WERI-Rb-1 (cell line): ENCODE measurements at regions not wholly inside any gene's neighbourhood (a gene's known extent, or its start where the extent isn't known, plus 50 kb on each side); places are given as distances from the start of the nearest gene placed in this dataset.

ENCODE experiments used
- DNase-seq: peaks from one replicate; pipeline ENCODE4 v3.0.0-alpha.2; 2020
- H3K27ac ChIP-seq: fragments of 250-450 bp; sonication (Bioruptor Pico); 2 replicates; pipeline ENCODE4 v1.5.1; 2020; ENCODE audit warnings: mild to moderate bottlenecking, moderate library complexity
- H3K27me3 ChIP-seq: fragments of 250-450 bp; sonication (Bioruptor Pico); 2 replicates; pipeline ENCODE4 v1.5.1; 2021; ENCODE audit warnings: mild to moderate bottlenecking, low read depth, moderate library complexity; ENCODE audit not compliant: insufficient read depth, severe bottlenecking
- H3K36me3 ChIP-seq: fragments of 250-450 bp; sonication (Bioruptor Pico); 2 replicates; pipeline ENCODE4 v1.5.1; 2020; ENCODE audit warnings: mild to moderate bottlenecking, moderate library complexity
- H3K4me3 ChIP-seq: 2 replicates; pipeline ENCODE4 v1.5.1; 2011; ENCODE audit warnings: low read depth, mild to moderate bottlenecking, control low read depth, low read length
- H3K9me3 ChIP-seq: fragments of 250-450 bp; sonication (Bioruptor Pico); 2 replicates; pipeline ENCODE4 v1.5.1; 2021; ENCODE audit warnings: mild to moderate bottlenecking, moderate library complexity; ENCODE audit not compliant: severe bottlenecking
- CTCF ChIP-seq: IDR thresholded peaks from 2 replicates; pipeline ENCODE4 v1.5.1; 2011; ENCODE audit warnings: low read depth, mild to moderate bottlenecking, control low read depth, inconsistent platforms, low read length

GRCh38 chr15:85935182-85935581, 140.5 kb upstream of the KLHL25 start:
- Histone ChIP-seq H3K36me3 (no peaks in the 10 kb centered on the region), H3K27me3 (no peaks in the 10 kb centered on the region), H3K27ac (no peak overlapping the region), H3K9me3 (no peaks in the 10 kb centered on the region), H3K4me3 (no peak overlapping the region)
- TF ChIP-seq CTCF = no peak
- DNase-seq = no peak

GRCh38 chr15:85937661-85938060, 142.0 kb upstream of the AGBL1 start:
- Histone ChIP-seq H3K27me3 (no peaks in the 10 kb centered on the region), H3K4me3 (no peak overlapping the region), H3K36me3 (no peaks in the 10 kb centered on the region), H3K27ac (no peak overlapping the region), H3K9me3 (no peaks in the 10 kb centered on the region)
- TF ChIP-seq CTCF = no peak
- DNase-seq = no peak

- Histone ChIP-seq H3K36me3 (no peaks in the 10 kb centered on the region), H3K27ac (no peak overlapping the region), H3K4me3 (no peak overlapping the region), H3K9me3 (no peaks in the 10 kb centered on the region), H3K27me3 (no peaks in the 10 kb centered on the region)
- no peak for TF ChIP-seq CTCF
- DNase-seq = no peak
These were observed 138.3 kb upstream of the AGBL1 start for GRCh38 chr15:85941186-85941855.

- Histone ChIP-seq H3K36me3 (no peaks in the 10 kb centered on the region), H3K27ac (no peak overlapping the region), H3K9me3 (no peaks in the 10 kb centered on the region), H3K27me3 (no peaks in the 10 kb centered on the region), H3K4me3 (no peak overlapping the region)
- DNase-seq = no peak
- TF ChIP-seq CTCF = no peak
These were observed 137.0 kb upstream of the AGBL1 start for GRCh38 chr15:85942632-85943031.

- no peak for DNase-seq
- Histone ChIP-seq H3K9me3 (no peaks in the 10 kb centered on the region), H3K27me3 (no peaks in the 10 kb centered on the region), H3K4me3 (no peak overlapping the region), H3K36me3 (no peaks in the 10 kb centered on the region), H3K27ac (no peak overlapping the region)
- no peak for TF ChIP-seq CTCF
These were observed 136.5 kb upstream of the AGBL1 start for GRCh38 chr15:85943151-85943550.

- H3K9me3 ChIP-seq = no peaks in the 10 kb centered on the region
- H3K27me3 ChIP-seq = no peaks in the 10 kb centered on the region
- no peak overlapping the region for H3K27ac ChIP-seq
- H3K4me3 ChIP-seq = no peak overlapping the region
- H3K36me3 ChIP-seq = no peaks in the 10 kb centered on the region
- no peak for DNase-seq
- TF ChIP-seq CTCF = no peak
These were observed 135.9 kb upstream of the AGBL1 start for GRCh38 chr15:85943791-85944190.
